HG03558 (cell line): ENCODE measurements at regions not wholly inside any gene's neighbourhood (a gene's known extent, or its start where the extent isn't known, plus 50 kb on each side); places are given as distances from the start of the nearest gene placed in this dataset.
"Not testable (repeated sequence)": the region's sequence is repeated elsewhere in the genome, so short reads cannot be mapped to it uniquely, and the experiment has no call there.

Experiments
- ATAC-seq: cut with Tn5 transposase; IDR thresholded peaks from one replicate; pipeline ENCODE4 v1.9.1; 2021; ENCODE audit warnings: moderate number of reproducible peaks; ENCODE audit not compliant: unreplicated experiment; ENCODE audit errors: extremely low read depth

DNA sequence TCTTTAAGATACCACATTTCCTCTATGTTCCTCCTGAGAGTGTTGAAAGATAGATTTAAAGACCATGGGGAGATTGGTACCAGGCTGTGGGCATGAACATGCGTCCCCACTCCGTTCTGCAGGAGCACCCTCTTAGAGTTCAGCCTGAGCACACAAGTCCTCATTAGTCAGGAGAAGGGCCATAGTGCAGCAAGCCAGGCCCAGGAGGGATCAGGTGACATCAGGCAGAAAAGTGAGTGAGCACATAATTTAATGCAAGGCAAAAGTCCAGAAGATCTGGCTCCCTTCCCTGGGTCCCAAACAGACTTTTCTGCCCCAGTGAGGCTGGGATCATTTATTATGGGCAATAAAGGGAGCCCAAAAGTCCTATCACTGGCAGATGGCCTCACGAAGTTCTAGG, 263.7 kb upstream of the AGTR2 start:
- no peak for ATAC-seq

DNA sequence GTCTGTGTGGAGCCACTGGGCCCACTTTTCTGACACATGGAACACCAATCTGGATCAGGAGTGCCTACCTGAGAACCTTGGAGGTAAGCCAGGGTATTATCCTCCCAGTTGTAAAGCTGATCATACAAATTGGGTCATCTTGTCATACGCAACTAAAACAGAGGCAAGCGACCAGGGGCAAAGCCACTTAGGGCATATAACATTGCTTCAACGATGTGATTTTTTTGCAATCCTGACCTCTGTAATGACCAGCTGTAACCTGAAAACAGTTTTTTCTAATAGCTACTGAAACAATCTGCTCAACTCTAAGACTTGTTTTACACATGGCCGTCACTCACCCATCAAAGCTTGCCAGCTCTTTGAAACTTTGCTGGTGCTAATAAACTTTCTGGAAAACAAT, 261.5 kb upstream of the AGTR2 start:
- ATAC-seq: no peak

DNA sequence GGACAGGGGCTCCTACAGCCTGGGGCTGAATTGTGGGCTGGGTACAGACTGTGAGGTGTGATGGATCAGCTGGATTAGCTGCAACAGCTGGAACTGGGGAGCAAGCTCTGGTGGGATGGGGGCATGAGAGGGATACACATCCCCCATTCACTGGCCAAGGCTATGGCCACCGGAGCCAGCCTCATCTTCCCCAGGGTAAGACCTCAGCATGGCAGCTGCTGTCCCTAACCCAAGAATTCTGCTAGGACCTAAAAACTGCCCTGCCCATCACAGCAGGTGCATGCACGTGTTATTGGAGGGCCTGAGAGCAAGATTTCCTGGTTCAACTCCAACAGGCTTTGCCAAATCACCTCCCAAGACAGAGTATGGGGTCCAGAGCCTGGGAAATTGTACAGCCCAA, 258.6 kb upstream of the AGTR2 start:
- ATAC-seq: no peak

DNA sequence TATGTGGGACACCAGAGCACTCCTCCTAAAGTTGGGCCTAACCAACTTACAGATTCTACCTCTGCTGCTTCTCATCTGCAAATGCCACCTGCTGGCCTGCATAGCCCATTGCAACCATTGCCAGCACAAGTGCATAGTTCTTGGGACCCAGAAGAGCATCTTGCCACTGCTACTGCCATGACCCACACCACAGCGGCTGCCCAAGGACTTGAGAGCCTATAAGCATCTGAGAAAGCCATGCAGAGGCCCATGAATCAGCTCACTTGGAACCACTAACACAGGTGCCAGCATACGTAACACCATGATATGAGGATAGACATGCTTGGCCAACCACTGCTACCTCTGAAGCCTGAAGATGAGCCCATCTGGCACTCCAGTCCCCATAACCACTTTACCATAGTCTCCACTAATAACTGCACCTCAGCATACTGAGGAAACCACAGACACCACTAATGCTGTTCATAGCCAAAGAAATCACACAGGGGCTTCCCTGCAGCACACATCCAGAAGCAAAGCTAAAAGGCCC, 258.1 kb upstream of the AGTR2 start:
- ATAC-seq: peak; percentile 83

DNA sequence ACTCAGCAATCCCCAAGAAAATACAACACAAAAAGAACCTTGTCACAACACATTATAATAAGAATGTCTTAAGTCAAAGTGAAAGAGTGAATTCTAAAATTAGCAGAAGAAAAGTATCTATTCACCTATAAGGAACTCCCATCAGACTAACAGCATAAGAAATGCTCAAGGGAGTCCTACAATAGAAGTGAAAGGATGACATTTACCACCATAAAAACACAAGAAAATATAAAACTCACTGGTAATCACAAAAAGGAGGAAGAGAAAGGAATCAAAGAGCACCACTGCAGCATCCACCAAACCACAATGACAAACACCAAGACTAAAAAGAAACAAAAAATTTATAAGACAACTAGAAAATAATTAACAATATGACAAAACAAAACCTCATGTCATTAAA, 257.0 kb upstream of the AGTR2 start:
- ATAC-seq: peak; percentile 40

DNA sequence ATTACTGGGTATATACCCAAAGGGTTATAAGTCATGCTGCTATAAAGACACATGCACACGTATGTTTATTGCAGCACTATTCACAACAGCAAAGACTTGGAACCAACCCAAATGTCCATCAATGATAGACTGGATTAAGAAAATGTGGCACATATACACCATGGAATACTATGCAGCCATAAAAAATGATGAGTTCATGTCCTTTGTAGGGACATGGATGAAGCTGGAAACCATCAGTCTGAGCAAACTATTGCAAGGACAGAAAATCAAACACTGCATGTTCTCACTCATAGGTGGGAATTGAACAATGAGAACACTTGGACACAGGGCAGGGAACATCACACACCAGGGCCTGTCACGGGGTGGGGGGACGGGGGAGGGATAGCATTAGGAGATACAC, 254.9 kb upstream of the AGTR2 start:
- ATAC-seq: not testable (repeated sequence)

DNA sequence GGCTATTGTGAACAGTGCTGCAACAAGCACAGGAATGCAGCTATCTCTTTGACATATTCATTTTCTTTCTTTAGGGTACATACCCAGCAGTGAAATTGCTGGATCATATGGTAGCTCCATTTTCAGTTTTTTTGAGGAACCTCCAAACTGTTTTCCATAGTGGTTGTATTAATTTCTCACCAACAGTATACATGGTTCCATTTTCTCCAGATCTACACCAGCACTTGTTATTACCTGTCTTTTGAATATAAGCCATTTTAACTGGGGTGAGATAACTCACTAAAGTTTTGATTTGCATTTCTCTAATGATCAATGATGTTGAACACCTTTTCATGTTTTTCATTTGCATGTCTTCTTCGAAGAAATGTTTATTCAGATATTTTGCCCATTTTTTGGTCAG, 241.1 kb upstream of the AGTR2 start:
- ATAC-seq: no peak

DNA sequence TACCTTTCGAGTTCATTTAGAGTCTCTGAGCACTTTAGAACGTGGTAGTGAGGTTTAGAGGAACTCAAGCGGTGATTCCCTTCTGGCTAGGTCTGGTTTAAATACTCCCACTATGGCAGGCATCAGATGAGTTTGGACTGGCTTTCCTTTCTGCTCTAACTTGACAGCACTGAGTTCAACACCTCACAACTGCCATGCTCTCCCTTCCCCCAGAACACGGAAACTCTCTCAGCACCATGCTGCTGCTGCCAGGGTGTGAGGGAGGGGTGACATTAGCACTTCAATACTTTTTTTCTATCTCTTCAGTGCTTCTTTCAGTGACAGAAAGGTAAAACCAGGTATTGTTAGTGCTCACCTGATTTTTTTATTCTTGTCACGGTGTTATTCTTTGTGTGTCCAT, 234.5 kb upstream of the AGTR2 start:
- ATAC-seq: no peak

DNA sequence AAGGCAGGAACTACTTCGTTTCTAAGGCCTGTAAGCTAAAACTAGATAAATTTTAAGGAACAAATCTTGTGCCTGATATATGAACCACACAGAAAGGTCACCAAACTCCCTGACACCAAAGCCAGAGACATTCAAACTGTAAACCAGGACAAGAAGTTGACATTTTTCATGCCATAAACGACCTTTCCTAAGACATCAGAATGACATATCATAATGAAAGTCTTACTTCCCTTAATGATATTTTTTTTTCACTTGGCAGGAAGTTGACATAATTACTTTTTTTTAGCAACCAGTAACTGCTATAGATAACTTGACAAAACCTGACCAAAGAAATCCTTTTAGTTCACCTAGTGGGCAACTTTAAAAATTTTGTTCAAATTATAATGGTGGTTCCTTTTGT, 231.5 kb upstream of the AGTR2 start:
- peak; percentile 66 for ATAC-seq

DNA sequence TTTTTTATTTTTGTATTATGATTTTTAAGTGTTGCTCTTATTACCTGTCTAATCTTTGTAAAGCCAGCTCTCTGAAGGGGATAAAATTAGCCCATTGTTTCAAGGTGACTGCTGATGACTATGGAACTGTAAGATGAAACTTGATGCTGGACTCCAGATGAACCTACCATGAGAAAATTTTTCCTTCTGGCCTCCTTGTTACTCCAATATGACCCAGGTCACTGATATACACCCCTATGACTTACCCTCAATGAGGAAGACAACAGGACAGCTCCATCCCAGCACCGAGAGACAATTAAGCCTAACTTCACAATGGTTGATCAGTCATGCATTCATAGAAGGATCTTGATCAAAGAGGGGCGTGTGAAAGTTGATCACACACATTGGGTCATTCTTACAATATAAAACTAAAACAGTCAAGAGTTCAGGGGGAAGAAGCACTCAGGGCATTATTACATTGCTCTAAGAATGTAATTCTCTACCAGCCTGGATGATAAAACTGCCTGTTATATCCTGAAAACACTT, 230.8 kb upstream of the AGTR2 start:
- ATAC-seq: no peak

DNA sequence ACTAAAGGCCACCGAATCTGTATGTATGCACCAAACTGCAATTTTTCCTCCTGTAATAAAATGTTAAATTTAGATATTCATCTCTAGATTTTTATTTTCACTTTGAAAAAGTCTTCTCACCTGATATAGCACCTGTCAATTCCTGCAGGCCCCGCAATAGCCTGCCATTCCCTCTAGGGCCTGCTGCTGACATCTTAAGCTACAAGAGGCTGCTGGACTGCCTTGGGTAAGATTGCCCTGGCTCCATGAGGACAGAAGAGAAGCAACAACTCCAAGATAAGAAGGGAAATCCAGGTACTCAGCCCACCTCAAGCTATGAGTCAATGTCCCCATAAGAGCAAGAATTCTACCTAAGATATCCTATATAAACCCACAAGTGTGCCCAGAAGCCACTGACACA, 230.2 kb upstream of the AGTR2 start:
- no peak for ATAC-seq

DNA sequence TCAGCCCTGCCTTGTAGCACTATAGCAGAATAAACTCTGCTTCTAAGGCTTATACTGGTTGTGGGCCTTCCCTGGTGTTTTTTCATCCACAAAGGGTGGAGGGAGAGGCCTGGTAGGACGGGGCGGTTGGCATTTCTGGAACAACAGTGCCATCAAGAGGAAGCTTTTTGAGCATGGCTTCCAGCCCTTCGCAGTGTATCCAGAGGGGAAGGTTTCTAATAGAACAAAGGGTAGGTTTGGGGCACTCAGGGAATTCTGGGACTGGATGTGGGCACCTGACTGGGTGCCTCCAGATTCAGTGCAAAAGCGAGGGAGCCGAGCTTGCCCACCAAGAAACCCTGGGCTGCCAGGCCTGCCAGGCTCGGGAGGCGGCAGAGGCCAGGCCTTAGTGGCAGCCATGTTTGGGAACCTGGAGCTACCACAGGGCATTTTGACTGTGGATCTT, 229.6 kb upstream of the AGTR2 start:
- ATAC-seq: peak; percentile 48

DNA sequence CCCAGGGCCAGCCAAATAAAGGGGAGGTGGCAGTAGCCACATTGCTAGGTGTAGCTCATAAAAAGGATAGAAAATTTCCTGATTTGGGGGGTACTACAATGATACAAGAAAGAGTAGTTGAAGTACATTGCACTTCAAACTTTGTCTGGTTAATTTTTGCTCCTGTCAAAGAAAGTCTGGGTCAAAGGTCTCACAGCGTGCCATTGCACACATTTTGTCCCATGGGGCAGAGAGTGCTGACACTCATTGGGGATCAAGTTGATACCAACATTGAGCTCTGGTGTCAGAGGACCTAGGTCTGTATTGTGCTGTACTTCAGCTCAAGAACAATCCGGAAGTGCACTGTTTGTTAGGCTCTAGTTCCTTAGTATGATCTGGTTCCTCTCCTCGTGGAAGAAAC, 229.2 kb upstream of the AGTR2 start:
- ATAC-seq: no peak

DNA sequence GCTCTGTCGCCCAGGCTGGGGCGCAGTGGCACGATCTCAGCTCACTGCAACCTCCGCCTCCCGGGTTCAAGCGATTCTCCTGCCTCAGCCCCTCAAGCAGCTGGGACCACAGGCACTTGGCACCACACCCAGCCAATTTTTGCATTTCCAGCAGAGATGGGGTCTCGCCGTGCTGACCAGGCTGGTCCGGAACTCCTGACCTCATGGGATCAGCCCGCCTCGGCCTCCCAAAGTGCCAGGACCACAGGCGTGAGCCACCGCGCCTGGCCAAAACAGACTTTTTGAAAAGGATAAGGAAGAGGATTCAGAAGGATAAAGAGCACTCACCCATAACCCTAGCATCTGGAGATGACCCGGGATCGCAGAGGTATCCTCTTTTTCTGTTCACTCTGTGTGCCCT, 224.5 kb upstream of the AGTR2 start:
- no peak for ATAC-seq

DNA sequence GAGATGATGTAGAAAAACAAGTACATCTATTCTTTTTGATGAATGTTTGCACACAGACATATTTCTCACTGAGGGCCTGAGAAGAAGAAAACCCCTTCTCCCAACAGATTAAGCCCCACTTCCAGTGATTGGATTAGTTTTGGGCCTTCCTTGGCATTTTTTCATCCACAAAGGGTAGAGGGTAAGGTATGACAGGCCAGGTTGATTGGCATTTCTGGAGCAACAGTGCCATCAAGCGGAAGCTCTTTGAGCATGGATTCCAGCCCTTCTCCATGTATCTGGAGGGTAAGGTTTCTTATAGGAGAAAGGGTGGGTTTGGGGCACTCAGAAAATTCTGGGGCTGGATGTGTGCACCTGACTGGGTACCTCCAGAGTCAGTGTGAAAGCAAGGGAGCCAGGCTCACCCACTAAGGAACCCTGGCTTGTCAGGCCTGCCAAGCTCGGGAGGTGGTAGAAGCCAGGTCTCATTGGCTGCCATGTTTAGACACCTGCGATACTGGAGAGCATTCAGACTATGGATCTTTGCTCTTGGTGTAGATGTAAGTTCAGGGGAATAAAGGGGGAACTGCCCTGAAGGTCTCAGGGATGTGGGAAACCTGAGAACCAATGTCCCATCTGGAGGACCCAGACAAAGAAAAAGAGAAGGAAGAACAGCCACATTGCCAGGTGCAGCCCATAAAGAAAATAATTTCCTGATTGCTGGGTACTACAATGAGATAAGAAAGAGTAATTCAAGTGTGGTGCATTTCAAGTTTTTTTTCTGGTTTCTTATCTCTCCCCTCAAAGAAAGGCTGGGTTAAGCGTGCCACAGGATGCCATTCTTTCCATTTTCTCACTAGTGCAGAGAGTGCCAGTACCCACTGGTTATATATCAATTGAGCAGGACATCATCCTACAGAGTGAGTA, 222.3 kb upstream of the AGTR2 start:
- ATAC-seq: no peak

DNA sequence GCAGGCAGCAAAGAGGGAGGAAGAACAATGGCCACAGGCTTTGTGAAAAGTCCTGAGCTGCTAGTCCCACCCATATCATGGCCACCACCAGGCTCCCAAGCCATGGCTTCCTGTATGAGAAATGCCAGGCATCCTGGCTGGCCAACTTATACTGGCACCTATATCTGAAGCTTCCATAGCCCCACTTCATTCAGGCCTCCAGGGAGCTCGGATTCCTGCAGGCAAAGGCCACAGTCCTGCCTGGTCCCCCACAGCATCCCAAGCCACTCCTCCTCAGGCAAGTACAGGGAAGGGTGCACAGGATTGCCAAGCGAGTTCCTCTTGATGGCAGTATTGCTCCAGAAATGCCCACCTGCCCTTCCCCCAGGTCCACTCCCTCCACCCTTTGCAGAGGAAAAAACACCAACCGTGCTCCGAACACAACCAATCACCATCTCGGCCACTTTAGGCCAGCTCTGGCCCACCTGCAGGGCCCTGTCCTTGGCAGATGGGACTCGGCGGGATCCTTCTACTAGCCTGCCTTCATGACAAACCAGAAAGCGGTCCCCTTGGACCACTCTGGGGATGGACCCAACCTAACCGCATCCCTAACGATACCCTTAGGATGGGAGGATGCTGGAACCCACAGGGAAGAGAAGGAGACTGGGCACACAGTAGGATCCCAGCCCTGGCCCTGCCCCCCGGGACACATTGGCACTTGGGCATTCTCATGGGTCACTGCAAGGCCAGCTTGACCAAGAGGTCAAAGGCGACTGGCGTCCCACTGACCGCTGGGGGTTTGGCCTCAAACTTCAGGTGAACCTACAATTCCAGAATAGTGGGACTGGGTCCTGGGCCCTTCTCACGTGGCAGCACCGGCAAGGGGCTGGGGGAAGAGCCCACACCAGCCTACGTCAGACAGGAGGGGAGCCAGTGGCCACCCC, 220.4 kb upstream of the AGTR2 start:
- no peak for ATAC-seq

DNA sequence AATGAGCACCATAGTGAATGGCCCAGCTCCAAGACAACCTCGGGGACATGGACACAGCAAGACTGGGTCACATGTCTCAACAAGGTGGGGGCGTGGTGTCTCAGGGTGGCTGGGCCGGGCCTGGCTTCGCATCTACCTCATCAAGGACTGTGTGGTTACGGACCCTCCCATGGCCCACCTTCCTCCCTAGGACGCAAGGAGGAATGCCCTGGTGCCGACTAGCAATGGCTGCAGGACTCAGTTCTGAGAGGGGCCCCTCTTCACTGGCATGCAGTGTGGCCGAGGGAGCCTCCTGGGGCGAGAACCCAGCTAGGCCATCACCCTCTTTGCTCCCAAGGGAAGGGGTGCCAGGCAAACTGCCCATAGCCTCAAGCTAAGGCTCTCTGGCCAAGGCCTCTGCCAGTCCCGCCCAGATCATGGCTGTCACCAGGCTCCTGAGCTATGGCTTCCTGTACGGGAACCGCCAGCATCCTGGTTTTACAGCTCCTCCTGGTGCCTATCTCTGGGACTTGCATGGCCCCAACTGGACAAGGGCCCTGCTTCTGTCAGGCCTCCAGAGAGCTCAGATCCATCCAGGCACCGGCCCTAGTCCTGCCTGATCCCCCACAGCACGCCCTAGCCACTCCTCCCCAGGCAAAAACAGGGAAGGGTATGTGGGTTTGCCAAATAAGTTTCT, 218.0 kb upstream of the AGTR2 start:
- ATAC-seq: no peak

DNA sequence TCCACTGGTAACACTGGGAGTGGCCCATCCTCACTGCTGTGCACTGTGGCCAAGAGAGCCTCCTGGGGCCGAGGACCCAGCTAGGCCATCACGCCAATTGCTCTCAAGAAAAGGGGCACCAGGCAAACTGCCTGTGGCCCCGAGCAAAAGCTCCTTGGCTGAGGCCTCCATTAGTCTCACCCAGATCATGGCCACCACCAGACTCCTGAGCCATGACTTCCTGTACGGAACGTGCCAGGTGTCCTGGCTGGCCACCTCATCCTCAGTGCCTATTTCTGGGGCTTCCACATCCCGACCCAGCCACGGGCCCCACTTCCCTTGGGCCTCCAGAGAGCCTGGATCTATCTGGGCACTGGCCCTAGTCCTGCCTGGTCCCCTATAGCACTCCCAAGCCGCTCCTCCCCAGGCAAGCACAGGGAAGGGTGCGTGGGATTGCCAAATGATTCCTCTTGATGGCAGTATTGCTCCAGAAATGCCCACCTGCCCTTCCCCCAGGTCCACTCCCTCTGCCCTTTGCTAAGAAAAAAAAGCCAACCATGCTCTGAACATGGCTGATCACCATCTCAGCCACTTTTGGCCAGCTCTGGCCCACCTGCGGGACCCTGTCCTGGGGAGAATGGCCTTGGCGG, 212.6 kb upstream of the AGTR2 start:
- ATAC-seq: no peak

DNA sequence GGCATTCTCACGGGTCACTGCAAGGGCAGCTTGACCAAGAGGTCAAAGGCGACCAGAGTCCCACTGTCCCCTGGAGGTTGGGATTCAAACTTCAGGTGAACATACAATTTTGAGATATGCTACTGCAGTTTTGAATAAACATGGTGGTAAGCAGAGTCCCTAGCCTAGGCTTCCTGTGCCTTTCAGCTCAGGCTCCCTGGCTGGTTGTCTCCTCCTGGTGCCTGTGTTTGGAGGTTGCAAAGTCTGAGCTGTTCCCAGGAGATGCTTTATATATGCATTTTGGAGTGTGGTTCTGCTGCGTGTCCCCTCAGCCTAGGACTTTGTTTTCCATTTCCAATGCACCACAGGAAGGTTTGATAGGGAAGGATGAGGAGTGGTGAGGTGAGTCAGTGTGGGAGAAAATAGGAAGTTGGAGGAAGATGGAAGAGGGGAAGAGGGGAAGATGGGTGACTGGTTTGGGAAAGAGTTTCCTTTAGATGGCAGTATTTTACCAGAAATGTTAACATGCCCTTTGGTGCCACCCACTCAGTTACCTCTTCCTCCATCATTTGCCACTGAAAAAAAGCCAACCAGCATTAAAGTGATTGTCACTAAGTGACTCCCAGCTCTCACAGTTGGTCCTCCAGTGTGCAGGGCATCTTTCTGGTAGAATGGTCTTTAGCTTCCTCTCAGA, 211.7 kb upstream of the AGTR2 start:
- no peak for ATAC-seq
